Adrenal gland (tissue), 5 donors: ENCODE measurements at regions not wholly inside any gene's neighbourhood (a gene's known extent, or its start where the extent isn't known, plus 50 kb on each side); places are given as distances from the start of the nearest gene placed in this dataset.

ENCODE experiments used
- CTCF ChIP-seq, 6 experiments: fragments of 450-650 bp in 4 of 6; fragments of 200-600 bp in 2 of 6; sonication (generic) in 1 of 6; IDR thresholded peaks; 1 replicate in 5 of 6; 2 replicates in 1 of 6; pipeline versions ENCODE4 v1.5.1 to v1.8.0; 2016 to 2021; ENCODE audit warnings: antibody characterized with exemption in 6 of 6, mild to moderate bottlenecking in 2 of 6, moderate library complexity in 1 of 6
- POLR2A ChIP-seq, 2 donors: fragments of 450-650 bp; IDR thresholded peaks; one replicate each; pipeline ENCODE4 v1.6.1; 2017; ENCODE audit warnings: antibody characterized with exemption in 2 of 2, mild to moderate bottlenecking in 2 of 2, moderate library complexity in 1 of 2
- donor health status: DM: no; HTN: no; CAD: no.

GRCh38 chr3:107206945-107207344 lies 170.3 kb upstream of the CCDC54 start:
- no peak for TF ChIP-seq CTCF (IDR thresholded peaks at IDR 0.05)
- no peak for TF ChIP-seq POLR2A (IDR thresholded peaks at IDR 0.05)
